NCI-H146 treated with DMSO at 0.1 percent for 48 hours (cell line): ENCODE measurements at regions not wholly inside any gene's neighbourhood (a gene's known extent, or its start where the extent isn't known, plus 50 kb on each side); places are given as distances from the start of the nearest gene placed in this dataset.

ENCODE experiments used
- DNase-seq: peaks from one replicate; lab custom pipeline; 2025; ENCODE audit not compliant: unreplicated experiment; lab: John Stamatoyannopoulos, UW

DNA sequence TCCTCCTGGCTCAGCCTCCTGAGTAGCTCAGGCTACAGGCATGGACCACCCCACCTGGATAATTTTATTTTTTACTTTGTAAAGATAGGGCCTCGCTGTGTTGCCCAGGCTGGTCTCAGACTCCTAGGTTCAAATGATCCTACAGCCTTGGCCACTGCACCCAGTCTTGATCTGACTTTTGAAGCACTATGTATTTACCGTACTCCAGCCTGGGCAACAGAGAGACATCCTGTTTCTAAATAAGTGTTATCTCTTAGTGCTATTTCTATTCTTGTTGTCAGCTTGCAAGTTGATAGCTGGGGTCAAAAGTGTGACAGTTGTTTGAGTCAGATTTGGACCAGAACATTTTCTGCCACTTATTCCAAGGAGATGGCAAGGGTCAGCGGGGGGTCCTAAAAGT, 486.4 kb downstream of the NPIPA7 start:
- DNase-seq = no peak

DNA sequence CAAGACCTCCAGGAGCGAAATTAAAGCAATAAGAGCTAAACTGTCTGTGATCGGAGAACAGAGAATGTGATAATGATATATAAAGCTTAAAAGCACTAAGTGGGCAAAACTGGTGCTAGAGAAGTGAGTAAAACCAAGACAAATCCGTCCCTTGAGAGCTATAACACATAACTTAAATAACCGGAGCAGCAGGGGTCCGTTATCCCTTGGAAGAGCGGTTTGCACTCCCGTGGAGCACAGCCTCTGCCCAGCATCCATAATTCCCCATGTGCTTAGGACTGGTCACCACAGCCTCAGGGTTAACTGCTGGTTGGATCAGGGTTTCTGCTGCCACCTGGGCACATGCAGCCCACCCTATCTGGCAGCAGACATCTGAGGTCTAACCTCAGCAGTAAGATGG, 489.0 kb downstream of the NPIPA7 start:
- no peak for DNase-seq

DNA sequence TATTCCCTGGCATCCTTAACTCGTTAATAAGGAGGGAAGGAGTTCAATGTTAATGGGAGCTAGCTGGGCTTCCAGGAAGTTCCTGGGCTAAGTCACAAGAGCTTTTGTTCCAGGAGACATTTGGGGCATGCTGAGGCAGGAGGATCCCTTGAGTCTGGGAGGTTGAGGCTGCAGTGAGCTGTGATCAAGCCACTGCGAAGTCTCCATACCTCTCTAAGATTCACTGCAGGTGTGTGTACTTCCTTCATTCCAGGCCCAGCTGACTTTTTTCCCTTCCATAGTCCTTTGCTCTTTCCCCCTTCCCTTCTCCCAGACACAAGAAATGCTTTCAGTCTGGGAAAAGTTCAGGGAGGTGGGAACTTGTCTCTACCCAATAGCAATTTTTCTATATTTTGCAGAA, 489.8 kb downstream of the NPIPA7 start:
- no peak for DNase-seq

DNA sequence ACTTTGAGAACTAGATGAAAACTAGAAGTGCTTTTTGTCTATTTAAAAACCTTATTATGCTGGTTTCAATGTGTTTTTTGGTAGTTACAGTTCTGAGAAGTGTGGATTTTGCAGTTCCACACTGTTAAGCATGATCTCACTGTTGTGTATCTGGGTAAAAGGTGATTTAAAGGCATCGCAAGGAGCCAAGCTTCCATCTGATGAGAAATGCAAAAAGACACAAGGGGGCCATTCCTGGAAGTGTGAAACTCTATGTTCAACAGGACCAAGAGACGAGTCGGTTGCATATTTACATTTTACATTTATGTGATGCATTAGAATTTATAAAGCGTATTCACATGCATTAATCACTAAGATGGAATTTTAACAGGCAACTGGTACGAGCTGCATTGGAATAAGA, 490.8 kb downstream of the NPIPA7 start:
- DNase-seq = no peak

DNA sequence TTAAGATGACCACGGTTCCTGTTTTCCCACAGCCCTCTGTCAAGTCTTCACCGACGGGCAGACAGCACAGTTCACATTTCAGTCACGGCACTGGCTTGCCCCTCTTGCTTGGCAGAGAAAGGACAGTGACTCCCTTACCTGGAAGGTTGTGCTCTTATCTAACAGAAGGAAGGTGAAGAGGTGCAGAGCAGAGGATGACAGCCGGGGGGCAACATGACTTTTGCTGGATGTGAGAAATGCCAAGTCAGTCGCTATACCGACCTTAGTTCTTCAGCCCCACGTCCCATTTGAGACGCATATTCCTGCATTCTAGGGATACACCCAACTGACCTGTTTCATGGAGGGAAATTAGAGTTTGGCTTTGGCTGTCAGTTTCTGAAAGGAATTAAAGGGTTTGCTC, 492.3 kb downstream of the NPIPA7 start:
- DNase-seq = no peak

DNA sequence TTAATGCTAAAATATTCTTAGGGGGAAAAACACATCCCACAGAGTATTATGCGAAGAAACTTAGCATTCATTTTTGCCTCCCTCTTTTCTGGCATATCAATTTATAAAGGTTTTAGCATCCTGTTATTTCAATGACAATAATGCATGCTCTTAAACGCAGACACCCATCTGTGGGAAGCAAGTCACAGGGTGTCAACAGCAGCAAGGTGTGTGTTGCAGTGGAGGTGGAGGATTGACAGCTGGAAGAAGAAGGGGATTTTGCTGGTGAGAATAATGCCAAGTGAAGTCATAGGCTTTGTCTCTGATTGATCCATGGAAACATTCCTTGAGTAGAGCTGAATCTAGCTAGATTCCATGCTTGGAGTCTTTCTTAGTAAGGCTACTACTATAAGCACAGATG, 498.1 kb downstream of the NPIPA7 start:
- DNase-seq = no peak

DNA sequence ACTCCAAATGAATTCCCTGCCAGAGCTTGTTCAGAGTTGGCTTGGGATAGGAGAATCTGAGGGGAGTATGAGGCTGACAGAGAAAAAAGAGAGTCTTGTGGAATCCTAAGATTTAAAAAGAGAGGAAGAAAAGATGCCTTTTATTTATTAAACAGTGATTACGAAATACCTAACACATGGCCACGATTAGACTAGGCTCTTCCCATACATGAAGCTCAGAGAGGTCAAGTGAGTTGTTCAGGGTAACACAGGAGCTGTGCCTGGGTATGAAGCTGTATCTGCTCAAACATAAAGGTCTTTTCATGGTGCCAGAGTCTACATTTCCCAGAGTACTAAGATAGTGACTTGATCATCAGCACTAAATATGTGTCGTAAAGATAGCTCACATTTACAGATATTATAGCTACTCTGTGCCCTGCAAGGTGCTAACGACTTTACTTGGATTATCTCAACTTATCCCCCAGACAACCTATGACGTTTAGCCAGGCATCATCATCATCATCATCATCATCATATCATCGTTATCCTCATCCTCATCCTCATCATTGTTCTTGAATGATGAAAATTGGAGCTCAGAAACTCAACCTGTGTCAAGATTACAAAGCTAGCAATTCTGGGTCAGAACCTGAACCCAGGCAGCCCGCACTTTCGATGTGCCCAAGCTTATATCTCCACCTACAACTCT, 500.8 kb downstream of the NPIPA7 start:
- DNase-seq = no peak

DNA sequence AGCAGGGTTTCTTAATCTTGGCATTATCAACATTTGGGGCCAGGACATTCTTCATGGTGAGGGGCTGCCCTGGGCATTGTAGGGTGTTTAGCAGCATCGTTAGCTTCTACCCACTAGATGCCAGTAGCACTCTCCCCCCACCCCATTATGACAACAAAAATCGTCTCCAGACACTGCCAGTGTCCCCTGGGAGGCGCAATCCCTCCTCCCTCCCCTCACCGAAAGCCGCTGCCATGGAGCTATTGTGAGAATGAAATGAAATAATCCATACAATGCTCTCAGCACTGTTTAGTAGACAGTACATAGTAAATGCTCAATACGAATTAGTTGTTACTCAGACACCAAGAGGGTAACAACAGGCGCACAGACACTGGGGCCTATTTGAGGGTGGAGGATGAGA, 502.9 kb downstream of the NPIPA7 start:
- DNase-seq = no peak

DNA sequence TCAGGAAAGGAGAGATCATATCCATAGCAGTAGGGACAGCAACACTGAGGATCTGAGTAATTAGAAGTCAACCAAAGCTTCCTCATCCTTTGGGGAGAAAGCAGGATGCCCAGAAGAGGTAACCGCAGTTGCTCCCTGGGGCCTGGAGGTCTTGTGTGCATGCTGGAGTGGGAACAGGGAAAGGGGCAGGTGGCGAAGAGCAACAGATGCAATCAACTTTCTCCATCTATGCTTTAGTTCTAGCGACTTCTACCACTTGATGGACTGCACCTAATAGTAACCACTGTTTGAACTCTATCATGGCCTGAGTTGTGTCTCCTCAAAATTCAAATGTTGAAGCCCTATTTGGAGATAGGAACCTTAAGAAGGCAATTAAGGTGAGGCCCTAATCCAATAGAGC, 503.8 kb downstream of the NPIPA7 start:
- DNase-seq = no peak

DNA sequence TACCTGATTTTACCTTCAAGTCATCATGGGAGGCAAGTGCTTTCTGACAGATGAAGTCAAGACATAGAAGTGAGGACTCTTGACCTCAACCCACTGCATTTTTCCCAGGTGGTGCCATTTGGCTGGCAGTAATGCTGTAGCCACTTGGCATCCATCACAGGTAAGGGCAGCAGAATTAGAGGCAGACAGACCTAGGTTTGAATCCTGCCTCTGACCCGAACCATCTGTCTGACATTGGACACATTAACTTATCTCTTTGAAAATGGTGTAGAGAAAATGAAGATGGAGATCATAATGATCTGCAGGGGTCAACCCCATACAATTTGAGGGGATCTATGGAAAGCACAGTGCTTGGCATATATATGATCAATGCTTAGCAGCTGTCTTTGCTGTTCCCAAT, 505.5 kb downstream of the NPIPA7 start:
- no peak for DNase-seq

DNA sequence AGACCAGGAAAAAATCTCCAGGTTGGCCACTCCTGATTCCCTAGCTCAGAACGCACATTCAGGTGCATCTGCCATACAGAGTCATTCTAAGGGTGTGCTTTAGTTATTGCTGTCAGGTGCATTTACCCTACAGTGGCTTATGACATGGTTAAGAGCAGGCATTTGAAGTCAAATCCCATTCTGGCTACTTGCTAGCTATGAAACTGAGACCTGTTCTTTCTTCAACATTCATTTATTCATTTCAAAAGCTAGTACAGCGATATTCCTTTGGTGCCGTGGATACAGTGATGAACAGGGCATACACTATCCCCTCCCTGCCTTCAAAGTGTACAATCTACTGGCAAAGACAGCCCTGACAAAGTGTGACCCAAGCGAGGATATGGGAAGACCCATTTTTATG, 508.3 kb downstream of the NPIPA7 start:
- DNase-seq = no peak

DNA sequence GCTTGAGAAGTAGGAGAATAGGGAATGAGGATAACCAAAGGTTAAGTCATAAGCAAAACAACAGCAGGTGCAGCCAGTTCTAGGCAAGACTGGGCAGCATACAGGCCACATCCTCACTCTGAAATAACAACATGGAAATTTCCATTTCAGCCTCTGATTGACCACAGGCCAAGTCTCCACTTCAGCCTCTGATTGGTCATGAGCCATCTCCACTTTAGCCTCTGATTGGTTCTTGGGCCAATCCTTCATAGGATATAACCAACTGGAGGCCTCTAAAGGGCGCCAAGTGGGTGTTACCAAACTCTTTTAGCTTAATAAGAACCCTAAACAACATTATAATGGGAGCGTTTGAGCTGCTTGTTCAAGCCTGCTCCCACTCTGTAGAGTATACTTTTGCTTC, 512.0 kb downstream of the NPIPA7 start:
- no peak for DNase-seq

DNA sequence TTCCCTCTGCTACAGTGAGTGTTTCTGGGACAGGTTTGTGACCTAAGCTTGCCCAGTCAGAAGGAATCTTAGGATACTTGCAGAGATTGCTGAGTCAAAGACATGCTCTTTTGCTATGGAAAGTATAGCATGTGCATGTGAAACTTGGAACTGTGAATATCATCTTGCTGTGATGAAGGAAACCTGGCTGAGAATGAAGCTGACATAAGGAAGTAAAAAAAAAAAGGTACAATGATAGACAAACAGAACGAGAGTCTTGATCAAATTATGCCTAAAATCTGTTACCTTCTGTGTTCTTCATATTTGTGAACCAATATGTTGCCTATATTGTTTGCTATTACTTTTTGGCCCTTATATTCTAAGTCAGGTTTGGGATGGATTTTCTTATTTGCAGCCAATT, 525.7 kb downstream of the NPIPA7 start:
- no peak for DNase-seq

DNA sequence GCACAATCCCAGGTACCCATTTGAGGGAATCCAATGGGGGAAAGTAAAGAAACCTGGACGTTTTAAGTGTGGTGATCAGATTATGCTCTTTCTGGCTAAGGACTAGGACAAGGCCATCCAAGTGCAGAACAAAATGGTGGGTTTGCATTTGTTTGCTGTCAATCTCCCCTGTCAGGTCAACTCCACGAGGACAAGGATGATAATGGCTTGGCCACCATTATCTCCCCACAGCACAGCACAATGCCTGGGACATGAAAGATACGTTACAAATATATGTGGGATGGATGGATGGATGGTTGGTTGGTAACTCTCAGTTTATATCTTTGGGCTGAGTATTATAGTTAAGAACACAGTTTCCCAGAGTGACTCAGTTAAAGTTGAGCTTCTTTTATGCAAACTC, 526.9 kb downstream of the NPIPA7 start:
- no peak for DNase-seq

DNA sequence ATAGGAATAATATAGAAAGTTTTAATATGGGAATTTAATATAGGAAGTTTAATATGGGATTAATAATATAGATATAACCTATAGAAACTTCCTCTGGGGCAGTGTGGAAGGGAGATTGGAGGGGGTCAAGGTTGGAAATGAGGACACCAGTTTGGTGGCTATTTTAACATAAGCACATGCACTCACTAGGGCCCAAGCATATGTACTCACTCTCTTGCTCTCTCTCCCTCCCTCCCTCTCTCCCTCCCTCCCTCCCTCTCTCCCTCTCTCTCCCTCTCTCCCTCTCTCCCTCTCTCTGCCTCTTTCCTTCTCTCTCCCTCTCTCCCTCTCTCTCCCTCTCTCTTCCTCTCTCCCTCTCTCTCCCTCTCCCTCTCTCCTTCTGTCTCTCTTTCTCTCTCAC, 528.1 kb downstream of the NPIPA7 start:
- no peak for DNase-seq

DNA sequence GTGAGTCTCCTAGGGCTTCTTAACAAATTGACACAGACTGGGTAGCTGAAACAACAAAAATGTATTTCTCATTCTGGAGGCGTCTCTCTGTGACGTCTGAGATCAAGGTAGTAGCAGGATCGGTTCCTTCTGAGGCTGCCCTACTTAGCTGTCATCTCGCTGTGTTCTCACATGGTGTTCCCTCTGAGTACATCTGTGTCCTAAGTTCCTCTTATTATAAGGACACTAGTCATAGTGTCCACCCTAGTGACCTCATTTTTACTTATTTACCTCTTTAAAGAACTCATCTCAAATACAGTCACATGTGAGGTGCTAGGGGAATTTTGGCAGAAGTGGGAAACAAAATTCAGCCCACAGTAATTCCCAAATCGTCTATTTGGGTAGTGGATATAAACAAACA, 529.1 kb downstream of the NPIPA7 start:
- no peak for DNase-seq

DNA sequence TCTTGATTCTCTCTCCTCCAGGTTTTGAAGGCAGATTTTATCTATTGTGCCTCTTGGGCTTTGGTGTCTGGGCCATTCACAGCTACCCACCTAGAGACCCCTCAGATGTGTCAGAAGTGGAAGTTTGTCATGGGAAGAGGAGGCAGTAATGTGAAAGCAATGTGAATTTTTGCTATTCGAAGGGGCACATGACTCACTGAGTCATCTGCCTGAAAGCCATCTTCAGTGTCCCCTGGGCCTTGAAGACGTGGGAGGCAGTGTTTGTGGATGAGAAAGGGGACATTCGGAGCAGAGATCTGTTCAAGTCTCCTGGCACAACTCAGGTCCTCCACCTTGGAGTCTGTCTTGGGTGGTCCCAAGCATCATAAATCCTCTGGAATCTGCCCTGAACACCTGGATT, 530.2 kb downstream of the NPIPA7 start:
- DNase-seq = no peak

DNA sequence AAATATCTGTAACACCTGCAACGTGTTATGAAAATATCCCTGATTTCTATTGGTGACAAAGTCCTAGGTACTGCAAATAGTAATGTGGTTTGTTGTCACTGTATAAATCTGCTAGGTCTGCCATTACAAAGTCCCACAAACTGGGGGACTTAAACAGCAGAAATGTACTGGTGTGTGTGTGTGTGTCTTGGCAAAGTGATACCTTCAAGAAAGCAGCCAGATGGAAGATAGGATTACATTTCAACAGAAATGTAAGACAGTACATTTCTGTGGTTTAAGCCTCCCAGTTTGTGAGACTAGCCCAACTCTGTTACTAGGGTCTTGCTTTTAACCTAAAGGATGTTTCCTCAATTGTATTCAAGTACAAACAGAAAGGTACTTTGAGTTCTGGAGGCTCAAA, 531.7 kb downstream of the NPIPA7 start:
- no peak for DNase-seq

DNA sequence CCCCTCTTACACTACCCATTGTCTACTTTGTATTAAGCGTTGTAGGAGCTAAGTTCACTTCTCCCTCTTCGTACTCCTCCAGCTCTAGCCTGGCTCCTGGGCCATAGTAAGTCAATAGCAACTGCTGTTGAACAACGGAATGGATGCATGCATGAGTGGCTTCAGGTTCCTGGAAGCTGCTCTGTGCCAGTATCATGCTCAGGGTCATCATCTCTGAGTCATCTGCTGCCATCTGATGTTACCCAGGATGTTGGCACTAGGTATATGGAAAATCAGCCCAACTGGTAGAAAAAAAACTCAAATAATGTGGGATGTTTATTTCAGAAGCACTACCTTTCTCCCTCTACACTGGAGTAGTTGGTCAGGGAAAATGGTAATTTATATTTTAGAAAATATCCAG, 536.8 kb downstream of the NPIPA7 start:
- no peak for DNase-seq

DNA sequence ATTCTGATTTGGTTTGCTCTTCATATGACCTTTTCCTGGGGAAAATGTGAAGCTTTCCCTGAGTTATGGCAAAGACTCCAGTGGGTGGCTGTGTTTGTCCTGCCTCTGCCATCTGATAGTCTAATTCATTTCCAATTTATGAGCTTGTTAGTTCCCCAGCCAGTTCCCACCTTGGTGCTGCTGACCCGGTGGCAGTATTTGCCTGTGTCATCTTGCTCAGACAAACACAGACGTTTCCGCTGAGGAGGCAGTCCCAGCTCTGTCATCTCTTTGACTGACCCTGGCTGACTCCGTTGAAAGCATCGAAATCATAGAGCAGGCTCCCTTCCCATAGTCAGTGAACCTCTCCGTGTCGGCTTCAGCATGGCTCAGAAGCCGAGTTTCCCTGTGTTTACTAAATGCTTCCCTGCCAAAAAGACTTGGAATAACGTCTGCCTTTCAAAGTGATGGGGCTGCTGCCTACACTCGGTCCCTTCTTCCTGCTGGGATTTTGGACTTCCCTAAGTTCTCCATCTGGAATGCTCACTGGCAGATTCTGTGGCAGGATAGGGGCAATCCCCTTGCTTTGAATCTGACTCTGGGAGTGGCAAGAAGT, 538.3 kb downstream of the NPIPA7 start:
- DNase-seq = no peak

DNA sequence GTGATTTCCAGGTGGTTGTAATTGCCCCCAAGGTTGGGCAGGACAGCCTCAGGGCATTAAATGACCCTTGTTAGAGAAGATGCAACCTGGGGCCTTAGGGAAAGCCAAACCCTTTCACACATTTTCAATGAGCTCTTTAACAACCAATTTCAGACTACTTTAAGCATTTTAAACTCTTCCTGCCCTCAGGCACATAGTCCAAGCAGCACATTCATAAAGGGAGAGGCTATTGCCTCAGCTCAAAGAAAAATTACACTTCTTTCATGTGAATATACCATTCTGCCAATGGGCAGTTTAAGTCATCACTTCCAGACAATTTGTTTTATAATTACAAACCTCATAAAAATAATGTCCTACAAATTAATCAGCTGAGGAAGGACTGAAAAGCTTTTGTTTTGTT, 544.5 kb downstream of the NPIPA7 start:
- DNase-seq = no peak

DNA sequence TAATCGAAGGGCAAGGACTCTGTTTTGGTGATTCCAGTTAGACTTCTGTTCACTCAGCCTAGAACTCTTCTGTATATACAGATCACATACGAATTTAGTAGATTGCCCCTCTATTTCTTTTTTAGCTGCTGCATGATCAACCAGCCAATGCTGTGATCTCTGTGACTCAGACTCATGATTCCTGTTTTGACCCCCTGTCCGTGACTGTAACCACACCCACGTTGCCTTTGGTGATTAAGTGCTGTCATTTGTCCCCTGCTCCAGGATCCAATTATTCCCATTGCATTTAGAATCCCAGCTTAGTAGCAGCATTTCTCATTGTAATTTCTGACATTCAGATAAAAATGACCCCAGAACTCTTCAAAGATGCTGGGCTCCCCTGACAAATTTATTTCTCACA, 545.7 kb downstream of the NPIPA7 start:
- DNase-seq = no peak

DNA sequence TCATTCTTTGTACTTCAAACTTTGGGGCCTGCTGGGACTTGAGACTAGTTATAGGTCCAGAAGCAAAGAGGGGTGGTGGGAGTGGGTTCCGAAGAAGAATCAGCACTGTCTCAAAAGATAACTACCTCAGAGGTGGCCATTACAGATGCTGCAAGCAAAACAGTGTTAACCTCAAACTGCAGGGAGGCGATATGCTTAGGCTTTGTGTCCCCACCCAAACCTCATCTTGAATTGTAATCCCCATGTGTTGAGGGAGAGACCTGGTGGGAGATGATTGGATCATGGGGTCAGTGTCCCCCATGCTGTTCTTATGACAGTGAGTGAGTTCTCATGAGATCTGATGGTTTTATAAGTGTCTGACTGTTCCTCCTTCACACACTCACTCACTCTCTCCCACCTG, 545.3 kb downstream of the XYLT1 start:
- no peak for DNase-seq
